OCI-LY1 (cell line): ENCODE measurements at regions not wholly inside any gene's neighbourhood (a gene's known extent, or its start where the extent isn't known, plus 50 kb on each side); places are given as distances from the start of the nearest gene placed in this dataset.
A peak's percentile ranks its signal among the peaks of the same experiment; 100 is the strongest.

Experiments
- H2AFZ ChIP-seq: fragments of 200-600 bp; sonication (generic), shearing (Covaris generic); 2 replicates; pipeline ENCODE4 v1.6.0; 2014; ENCODE audit warnings: antibody characterized with exemption, mild to moderate bottlenecking, low read length
- H3F3A ChIP-seq: fragments of 200-600 bp; sonication (generic), shearing (Covaris generic); 2 replicates; pipeline ENCODE4 v1.6.0; 2014; ENCODE audit warnings: mild to moderate bottlenecking, antibody characterized with exemption, low read length, moderate library complexity; ENCODE audit not compliant: insufficient read depth
- H3K27ac ChIP-seq: fragments of 200-600 bp; sonication (generic); 2 replicates; pipeline ENCODE4 v1.5.1; 2014; ENCODE audit warnings: low read length, mixed run types, mild to moderate bottlenecking, low read depth; ENCODE audit not compliant: poor library complexity, severe bottlenecking
- H3K27me3 ChIP-seq: fragments of 200-600 bp; sonication (generic); 2 replicates; pipeline ENCODE4 v1.6.0; 2014; ENCODE audit warnings: antibody characterized with exemption, mild to moderate bottlenecking, low read length, moderate library complexity; ENCODE audit not compliant: insufficient read depth
- H3K36me3 ChIP-seq: fragments of 200-600 bp; sonication (generic); 2 replicates; pipeline ENCODE4 v1.6.1; 2014; ENCODE audit warnings: mild to moderate bottlenecking, antibody characterized with exemption, low read length, moderate library complexity, mixed read lengths; ENCODE audit not compliant: insufficient read depth
- H3K4me1 ChIP-seq: fragments of 200-600 bp; sonication (generic); 2 replicates; pipeline ENCODE4 v1.5.1; 2014; ENCODE audit warnings: mild to moderate bottlenecking, low read length, moderate library complexity; ENCODE audit not compliant: insufficient read depth, severe bottlenecking
- H3K4me2 ChIP-seq: fragments of 200-600 bp; sonication (generic), shearing (Covaris generic); 2 replicates; pipeline ENCODE4 v1.6.1; 2014; ENCODE audit warnings: low read length
- H3K4me3 ChIP-seq: fragments of 200-600 bp; sonication (generic); 2 replicates; pipeline ENCODE4 v1.5.1; 2014; ENCODE audit warnings: low read length, low read depth, mild to moderate bottlenecking, mixed read lengths; ENCODE audit not compliant: poor library complexity, severe bottlenecking
- H3K79me2 ChIP-seq: fragments of 200-600 bp; shearing (Covaris generic); 2 replicates; pipeline ENCODE4 v1.6.1; 2016; ENCODE audit warnings: mixed run types, low read length, mixed read lengths; ENCODE audit not compliant: insufficient read depth
- H3K9ac ChIP-seq: fragments of 200-600 bp; sonication (generic), shearing (Covaris generic); 2 replicates; pipeline ENCODE4 v1.6.1; 2014; ENCODE audit warnings: mild to moderate bottlenecking, low read length, mixed read lengths
- H3K9me2 ChIP-seq: fragments of 200-600 bp; sonication (generic), shearing (Covaris generic); 2 replicates; pipeline ENCODE4 v1.6.1; 2014; ENCODE audit warnings: low read depth, mild to moderate bottlenecking, low read length, mixed read lengths
- H3K9me3 ChIP-seq: fragments of 200-600 bp; shearing (Covaris generic); 2 replicates; pipeline ENCODE4 v1.6.1; 2014; ENCODE audit warnings: low read length, mixed read lengths
- H4K20me1 ChIP-seq: fragments of 200-600 bp; sonication (generic), shearing (Covaris generic); 2 replicates; pipeline ENCODE4 v1.6.0; 2016; ENCODE audit warnings: mild to moderate bottlenecking, low read length; ENCODE audit not compliant: insufficient read depth
- EZH2 ChIP-seq: fragments of 200-600 bp; sonication (generic), shearing (Covaris generic); IDR thresholded peaks from 2 replicates; pipeline ENCODE4 v1.8.0; 2017; ENCODE audit warnings: borderline replicate concordance, mixed run types, mild to moderate bottlenecking, antibody characterized with exemption, low read length, moderate library complexity, mixed read lengths
- TF ChIP-seq, protein P1 (sequence below): fragments of 200-600 bp; sonication (generic), shearing (Covaris generic); IDR thresholded peaks from 2 replicates; pipeline ENCODE4 v1.5.1; 2017; ENCODE audit warnings: mild to moderate bottlenecking, antibody characterized with exemption, low read length, moderate library complexity, mixed read lengths

DNA sequence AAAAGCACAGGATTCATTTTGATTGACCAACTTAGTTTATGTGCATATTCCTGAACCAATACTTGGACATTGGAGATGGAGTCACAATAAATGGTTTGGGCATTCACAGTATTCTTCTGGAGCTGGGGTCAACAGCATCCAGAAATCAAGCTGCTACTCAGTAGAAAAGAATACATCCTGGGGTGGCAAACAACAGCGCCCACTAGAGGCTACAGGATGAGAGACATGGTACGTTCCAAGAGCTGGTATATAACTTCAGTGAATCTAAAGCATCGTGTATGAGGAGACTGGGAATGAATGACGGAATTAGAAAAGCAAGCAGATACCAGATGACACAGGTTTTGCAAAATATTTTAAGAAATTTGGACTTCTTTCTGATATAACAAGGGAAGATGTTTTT, 142.9 kb upstream of the FIGN start:
- Histone ChIP-seq H3K4me3 (no peak overlapping the region), H3K36me3 (no peaks in the 10 kb centered on the region), H3K27me3 (no peaks in the 10 kb centered on the region), H3K9me3 (no peaks in the 10 kb centered on the region), H3K79me2 (no peaks in the 10 kb centered on the region), H3F3A (no peaks in the 10 kb centered on the region), H3K4me2 (no peak overlapping the region), H3K27ac (no peak overlapping the region), H3K9ac (no peak overlapping the region), H2AFZ (no peak overlapping the region), H3K4me1 (no peaks in the 10 kb centered on the region), H3K9me2 (no peaks in the 10 kb centered on the region), H4K20me1 (no peaks in the 10 kb centered on the region)
- TF ChIP-seq, protein P1, sequence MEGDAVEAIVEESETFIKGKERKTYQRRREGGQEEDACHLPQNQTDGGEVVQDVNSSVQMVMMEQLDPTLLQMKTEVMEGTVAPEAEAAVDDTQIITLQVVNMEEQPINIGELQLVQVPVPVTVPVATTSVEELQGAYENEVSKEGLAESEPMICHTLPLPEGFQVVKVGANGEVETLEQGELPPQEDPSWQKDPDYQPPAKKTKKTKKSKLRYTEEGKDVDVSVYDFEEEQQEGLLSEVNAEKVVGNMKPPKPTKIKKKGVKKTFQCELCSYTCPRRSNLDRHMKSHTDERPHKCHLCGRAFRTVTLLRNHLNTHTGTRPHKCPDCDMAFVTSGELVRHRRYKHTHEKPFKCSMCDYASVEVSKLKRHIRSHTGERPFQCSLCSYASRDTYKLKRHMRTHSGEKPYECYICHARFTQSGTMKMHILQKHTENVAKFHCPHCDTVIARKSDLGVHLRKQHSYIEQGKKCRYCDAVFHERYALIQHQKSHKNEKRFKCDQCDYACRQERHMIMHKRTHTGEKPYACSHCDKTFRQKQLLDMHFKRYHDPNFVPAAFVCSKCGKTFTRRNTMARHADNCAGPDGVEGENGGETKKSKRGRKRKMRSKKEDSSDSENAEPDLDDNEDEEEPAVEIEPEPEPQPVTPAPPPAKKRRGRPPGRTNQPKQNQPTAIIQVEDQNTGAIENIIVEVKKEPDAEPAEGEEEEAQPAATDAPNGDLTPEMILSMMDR = peak; percentile 64
- TF ChIP-seq EZH2 = no peak

DNA sequence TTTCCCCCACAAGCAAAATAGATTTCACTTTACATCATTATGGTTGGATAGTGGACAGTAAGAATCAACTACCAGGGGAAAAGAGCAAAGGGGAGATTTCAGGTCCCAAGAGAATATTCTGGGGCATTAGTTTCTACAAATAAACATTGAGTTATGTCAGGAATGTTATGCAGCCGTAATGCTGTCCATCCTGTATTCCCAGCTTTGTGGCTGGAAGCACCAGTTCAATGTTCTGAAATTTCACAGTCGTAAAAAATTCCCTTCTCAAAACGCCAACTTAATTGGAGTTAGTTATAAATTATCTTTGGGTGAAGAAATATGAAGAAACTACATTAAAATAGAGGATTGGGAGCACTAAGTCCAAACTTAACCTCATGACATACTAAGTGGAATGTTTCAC, 141.5 kb upstream of the FIGN start:
- no peak for TF ChIP-seq EZH2
- TF ChIP-seq, protein P1 = no peak
- Histone ChIP-seq H3K9me2 (no peaks in the 10 kb centered on the region), H3K4me3 (no peak overlapping the region), H4K20me1 (no peaks in the 10 kb centered on the region), H3K27me3 (no peaks in the 10 kb centered on the region), H3K27ac (no peak overlapping the region), H3K79me2 (no peaks in the 10 kb centered on the region), H3F3A (no peaks in the 10 kb centered on the region), H3K9me3 (no peaks in the 10 kb centered on the region), H3K36me3 (no peaks in the 10 kb centered on the region), H3K9ac (no peak overlapping the region), H2AFZ (no peak overlapping the region), H3K4me1 (no peaks in the 10 kb centered on the region), H3K4me2 (no peak overlapping the region)

DNA sequence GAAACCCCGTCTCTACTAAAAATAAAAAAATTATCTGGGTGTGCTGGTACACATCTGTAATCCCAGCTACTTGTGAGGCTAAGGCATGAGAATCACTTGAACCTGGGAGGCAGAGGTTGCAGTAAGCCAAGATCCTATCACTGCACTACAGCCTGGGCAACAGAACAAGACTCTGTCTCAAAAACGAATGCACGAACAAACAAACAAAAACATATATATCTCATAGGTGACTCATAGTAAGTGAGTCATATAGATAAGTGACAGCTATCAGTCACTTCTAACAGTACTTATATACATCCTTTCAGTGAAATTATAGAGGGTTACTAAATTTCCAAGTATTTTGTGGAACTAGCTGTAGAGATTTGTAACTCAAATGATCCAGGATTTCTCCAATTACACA, 127.3 kb upstream of the FIGN start:
- Histone ChIP-seq H3K4me1 (no peaks in the 10 kb centered on the region), H3K27me3 (no peaks in the 10 kb centered on the region), H3K9me3 (no peaks in the 10 kb centered on the region), H3K9ac (no peak overlapping the region), H3K27ac (no peak overlapping the region), H4K20me1 (no peaks in the 10 kb centered on the region), H2AFZ (no peak overlapping the region), H3F3A (no peaks in the 10 kb centered on the region), H3K4me2 (no peak overlapping the region), H3K36me3 (no peaks in the 10 kb centered on the region), H3K9me2 (no peaks in the 10 kb centered on the region), H3K4me3 (no peak overlapping the region), H3K79me2 (no peaks in the 10 kb centered on the region)
- TF ChIP-seq, protein P1 = no peak
- TF ChIP-seq EZH2 = no peak
